A549 (cell line): ENCODE measurements at regions not wholly inside any gene's neighbourhood (a gene's known extent, or its start where the extent isn't known, plus 50 kb on each side); places are given as distances from the start of the nearest gene placed in this dataset.

ENCODE experiments used
- CEBPB ChIP-seq, 2 experiments: fragments of >200 bp in 1 of 2; sonication (Bioruptor Twin) in 1 of 2; formaldehyde crosslinking in 1 of 2; IDR thresholded peaks; 2 replicates each; pipeline ENCODE4 v1.6.1; 2012 to 2016
- FOSB ChIP-seq: fragments of 250-450 bp; sonication (Bioruptor Pico); IDR thresholded peaks from 2 replicates; pipeline ENCODE4 v1.5.0; 2020; ENCODE audit warnings: mild to moderate bottlenecking, moderate library complexity
- MAZ ChIP-seq: fragments of 150-350 bp; IDR thresholded peaks from 2 replicates; pipeline ENCODE4 v1.6.1; 2014; ENCODE audit warnings: antibody characterized with exemption, low read depth, low read length, borderline replicate concordance
- NR3C1 ChIP-seq: fragments of >200 bp; sonication (Bioruptor Twin); formaldehyde crosslinking; IDR thresholded peaks from 3 replicates; pipeline ENCODE4 v1.6.1; 2017
- RAD21 ChIP-seq, 2 experiments: fragments of >200 bp in 1 of 2; sonication (Bioruptor Twin) in 1 of 2; formaldehyde crosslinking in 1 of 2; IDR thresholded peaks in 1 of 2; conservative IDR thresholded peaks in 1 of 2; 2 replicates in 1 of 2; 3 replicates in 1 of 2; pipeline ENCODE4 v1.6.1; 2012 to 2018; ENCODE audit warnings: inconsistent platforms in 1 of 2
- TP53 ChIP-seq: fragments of 250-450 bp; sonication (Bioruptor Pico); IDR thresholded peaks from 2 replicates; pipeline ENCODE4 v1.5.0; 2021; ENCODE audit warnings: mild to moderate bottlenecking, moderate library complexity
- TF ChIP-seq, protein P1 (sequence below): fragments of >200 bp; sonication (Bioruptor Twin); formaldehyde crosslinking; IDR thresholded peaks from 3 replicates; pipeline ENCODE4 v1.5.1; 2016
- TF ChIP-seq, protein P2 (sequence below): fragments of 450-650 bp; IDR thresholded peaks from 2 replicates; pipeline ENCODE4 v1.6.1; 2014; ENCODE audit warnings: antibody characterized with exemption
- TF ChIP-seq, protein P3 (sequence below): fragments of 200-600 bp; sonication (generic); IDR thresholded peaks from 2 replicates; pipeline ENCODE4 v1.6.1; 2016; ENCODE audit warnings: antibody characterized with exemption, mild to moderate bottlenecking, moderate library complexity

DNA sequence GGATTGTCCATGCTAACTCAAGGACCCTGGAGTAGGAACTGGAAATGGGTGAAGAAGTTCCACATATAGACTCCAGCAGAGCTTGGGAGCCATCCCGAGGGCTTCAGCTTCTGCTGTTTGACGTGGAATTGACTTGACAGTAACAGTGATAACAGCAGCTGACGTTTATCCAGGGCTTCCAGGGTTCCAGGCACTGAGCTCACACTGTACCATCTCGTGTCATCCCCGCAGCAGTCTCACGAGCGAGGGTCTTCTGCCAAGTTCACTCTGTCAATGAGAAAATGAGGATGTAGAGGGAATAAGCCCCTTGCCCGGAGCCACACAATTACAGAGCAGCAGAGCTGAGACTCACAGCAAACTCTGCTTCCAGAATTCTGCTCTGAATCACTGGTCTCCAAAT, 447.7 kb downstream of the SIPA1L2 start:
- TF ChIP-seq, protein P1, sequence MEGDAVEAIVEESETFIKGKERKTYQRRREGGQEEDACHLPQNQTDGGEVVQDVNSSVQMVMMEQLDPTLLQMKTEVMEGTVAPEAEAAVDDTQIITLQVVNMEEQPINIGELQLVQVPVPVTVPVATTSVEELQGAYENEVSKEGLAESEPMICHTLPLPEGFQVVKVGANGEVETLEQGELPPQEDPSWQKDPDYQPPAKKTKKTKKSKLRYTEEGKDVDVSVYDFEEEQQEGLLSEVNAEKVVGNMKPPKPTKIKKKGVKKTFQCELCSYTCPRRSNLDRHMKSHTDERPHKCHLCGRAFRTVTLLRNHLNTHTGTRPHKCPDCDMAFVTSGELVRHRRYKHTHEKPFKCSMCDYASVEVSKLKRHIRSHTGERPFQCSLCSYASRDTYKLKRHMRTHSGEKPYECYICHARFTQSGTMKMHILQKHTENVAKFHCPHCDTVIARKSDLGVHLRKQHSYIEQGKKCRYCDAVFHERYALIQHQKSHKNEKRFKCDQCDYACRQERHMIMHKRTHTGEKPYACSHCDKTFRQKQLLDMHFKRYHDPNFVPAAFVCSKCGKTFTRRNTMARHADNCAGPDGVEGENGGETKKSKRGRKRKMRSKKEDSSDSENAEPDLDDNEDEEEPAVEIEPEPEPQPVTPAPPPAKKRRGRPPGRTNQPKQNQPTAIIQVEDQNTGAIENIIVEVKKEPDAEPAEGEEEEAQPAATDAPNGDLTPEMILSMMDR: no peak
- TF ChIP-seq FOSB (CRISPR knock-in tag) (no peak), MAZ (no peak), NR3C1 (no peak), RAD21 (conservative IDR thresholded peaks at IDR 0.05 in 1 of 2, IDR thresholded peaks at IDR 0.05 in 1 of 2) (no peak), TP53 (CRISPR knock-in tag) (no peak), CEBPB (IDR thresholded peaks at IDR 0.05) (no peak)
- TF ChIP-seq, protein P2, sequence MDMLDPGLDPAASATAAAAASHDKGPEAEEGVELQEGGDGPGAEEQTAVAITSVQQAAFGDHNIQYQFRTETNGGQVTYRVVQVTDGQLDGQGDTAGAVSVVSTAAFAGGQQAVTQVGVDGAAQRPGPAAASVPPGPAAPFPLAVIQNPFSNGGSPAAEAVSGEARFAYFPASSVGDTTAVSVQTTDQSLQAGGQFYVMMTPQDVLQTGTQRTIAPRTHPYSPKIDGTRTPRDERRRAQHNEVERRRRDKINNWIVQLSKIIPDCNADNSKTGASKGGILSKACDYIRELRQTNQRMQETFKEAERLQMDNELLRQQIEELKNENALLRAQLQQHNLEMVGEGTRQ: no peak
- TF ChIP-seq, protein P3, sequence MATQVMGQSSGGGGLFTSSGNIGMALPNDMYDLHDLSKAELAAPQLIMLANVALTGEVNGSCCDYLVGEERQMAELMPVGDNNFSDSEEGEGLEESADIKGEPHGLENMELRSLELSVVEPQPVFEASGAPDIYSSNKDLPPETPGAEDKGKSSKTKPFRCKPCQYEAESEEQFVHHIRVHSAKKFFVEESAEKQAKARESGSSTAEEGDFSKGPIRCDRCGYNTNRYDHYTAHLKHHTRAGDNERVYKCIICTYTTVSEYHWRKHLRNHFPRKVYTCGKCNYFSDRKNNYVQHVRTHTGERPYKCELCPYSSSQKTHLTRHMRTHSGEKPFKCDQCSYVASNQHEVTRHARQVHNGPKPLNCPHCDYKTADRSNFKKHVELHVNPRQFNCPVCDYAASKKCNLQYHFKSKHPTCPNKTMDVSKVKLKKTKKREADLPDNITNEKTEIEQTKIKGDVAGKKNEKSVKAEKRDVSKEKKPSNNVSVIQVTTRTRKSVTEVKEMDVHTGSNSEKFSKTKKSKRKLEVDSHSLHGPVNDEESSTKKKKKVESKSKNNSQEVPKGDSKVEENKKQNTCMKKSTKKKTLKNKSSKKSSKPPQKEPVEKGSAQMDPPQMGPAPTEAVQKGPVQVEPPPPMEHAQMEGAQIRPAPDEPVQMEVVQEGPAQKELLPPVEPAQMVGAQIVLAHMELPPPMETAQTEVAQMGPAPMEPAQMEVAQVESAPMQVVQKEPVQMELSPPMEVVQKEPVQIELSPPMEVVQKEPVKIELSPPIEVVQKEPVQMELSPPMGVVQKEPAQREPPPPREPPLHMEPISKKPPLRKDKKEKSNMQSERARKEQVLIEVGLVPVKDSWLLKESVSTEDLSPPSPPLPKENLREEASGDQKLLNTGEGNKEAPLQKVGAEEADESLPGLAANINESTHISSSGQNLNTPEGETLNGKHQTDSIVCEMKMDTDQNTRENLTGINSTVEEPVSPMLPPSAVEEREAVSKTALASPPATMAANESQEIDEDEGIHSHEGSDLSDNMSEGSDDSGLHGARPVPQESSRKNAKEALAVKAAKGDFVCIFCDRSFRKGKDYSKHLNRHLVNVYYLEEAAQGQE: no peak
